GM20000 (cell line): ENCODE measurements at regions not wholly inside any gene's neighbourhood (a gene's known extent, or its start where the extent isn't known, plus 50 kb on each side); places are given as distances from the start of the nearest gene placed in this dataset.

ENCODE experiments used
- DNase-seq: peaks from one replicate; pipeline ENCODE4 v3.0.0; 2012; ENCODE audit warnings: low spot score
- CTCF ChIP-seq: IDR thresholded peaks from 2 replicates; pipeline ENCODE4 v1.5.1; 2012; ENCODE audit warnings: mild to moderate bottlenecking, control low read depth; ENCODE audit errors: extremely low read depth, missing control alignments

- no peak for TF ChIP-seq CTCF
- DNase-seq, result no peak
These were observed 130.9 kb downstream of the TES start for GRCh38 chr7:116340943-116341907.

- TF ChIP-seq CTCF, result no peak
- DNase-seq, result no peak
These were observed 131.8 kb downstream of the TES start for GRCh38 chr7:116342125-116342524.

GRCh38 chr7:116347151-116347832, 137.0 kb downstream of the TES start:
- no peak for DNase-seq
- TF ChIP-seq CTCF, result no peak

- no peak for DNase-seq
- TF ChIP-seq CTCF, result no peak
These were observed 138.0 kb downstream of the TES start for GRCh38 chr7:116348346-116348745.

- DNase-seq, result no peak
- no peak for TF ChIP-seq CTCF
These were observed 141.6 kb downstream of the TES start for GRCh38 chr7:116351966-116352365.

- no peak for TF ChIP-seq CTCF
- no peak for DNase-seq
These were observed 143.3 kb downstream of the TES start for GRCh38 chr7:116353647-116354046.

- no peak for DNase-seq
- TF ChIP-seq CTCF, result no peak
These were observed 143.8 kb downstream of the TES start for GRCh38 chr7:116354171-116354545.
